DMS153 treated with DMSO at 0.1 percent for 48 hours (cell line): ENCODE measurements at regions not wholly inside any gene's neighbourhood (a gene's known extent, or its start where the extent isn't known, plus 50 kb on each side); places are given as distances from the start of the nearest gene placed in this dataset.

Experiments used
- DNase-seq: peaks from one replicate; lab custom pipeline; 2025; ENCODE audit not compliant: unreplicated experiment; lab: John Stamatoyannopoulos, UW

GRCh38 chr2:41922177-41922576 lies 125.6 kb upstream of the PKDCC start:
- DNase-seq: no peak

- no peak for DNase-seq
Measured at GRCh38 chr2:41923156-41923786, 124.5 kb upstream of the PKDCC start.

- no peak for DNase-seq
Measured at GRCh38 chr2:41924024-41924423, 123.8 kb upstream of the PKDCC start.

GRCh38 chr2:41924709-41925408 lies 123.0 kb upstream of the PKDCC start:
- DNase-seq: peak; percentile 0

- no peak for DNase-seq
Measured at GRCh38 chr2:41925712-41926111, 122.1 kb upstream of the PKDCC start.

- no peak for DNase-seq
Measured at GRCh38 chr2:41926614-41927580, 120.9 kb upstream of the PKDCC start.

- no peak for DNase-seq
Measured at GRCh38 chr2:41927581-41928264, 120.1 kb upstream of the PKDCC start.

- DNase-seq: no peak
Measured at GRCh38 chr2:41928526-41928925, 119.3 kb upstream of the PKDCC start.

- DNase-seq: no peak
Measured at GRCh38 chr2:41930807-41931566, 116.8 kb upstream of the PKDCC start.

- no peak for DNase-seq
Measured at GRCh38 chr2:41932241-41933045, 115.4 kb upstream of the PKDCC start.

GRCh38 chr2:41933046-41933420 lies 114.8 kb upstream of the PKDCC start:
- no peak for DNase-seq

- no peak for DNase-seq
Measured at GRCh38 chr2:41933585-41934320, 114.1 kb upstream of the PKDCC start.

GRCh38 chr2:41934329-41934958 lies 113.4 kb upstream of the PKDCC start:
- no peak for DNase-seq

- no peak for DNase-seq
Measured at GRCh38 chr2:41935002-41935401, 112.8 kb upstream of the PKDCC start.

- no peak for DNase-seq
Measured at GRCh38 chr2:41935825-41936224, 112.0 kb upstream of the PKDCC start.

GRCh38 chr2:41936771-41937463 lies 110.9 kb upstream of the PKDCC start:
- DNase-seq: no peak

GRCh38 chr2:41937464-41937906 lies 110.3 kb upstream of the PKDCC start:
- no peak for DNase-seq
